Activated CD8-positive, alpha-beta T cell treated with anti-CD3 and anti-CD28 coated beads, Interleukin-2, amount 10 ng/mL, durations not matched to agents 7 days and 5 days (primary cell): ENCODE measurements at regions not wholly inside any gene's neighbourhood (a gene's known extent, or its start where the extent isn't known, plus 50 kb on each side); places are given as distances from the start of the nearest gene placed in this dataset.

Experiments
- ATAC-seq: fragments of 150-1000 bp; cut with Tn5 transposase; one replicate; pipeline ENCODE4 v1.10.0; 2021; ENCODE audit warnings: moderate library complexity
- CTCF ChIA-PET: fragments of 350-600 bp; sonication (Branson Sonifier 250); formaldehyde crosslinking; loops from one replicate; lab custom pipeline; 2021; ENCODE audit warnings: antibody characterized with exemption; lab: Charles Lee
- POLR2A ChIA-PET: fragments of 350-600 bp; sonication (Branson Sonifier 250); formaldehyde crosslinking; loops from one replicate; lab custom pipeline; 2021; ENCODE audit warnings: antibody characterized with exemption; lab: Charles Lee
- DNase-seq: peaks from one replicate; pipeline ENCODE4 v3.0.0-alpha.2; 2020
- H3K27ac Mint-ChIP-seq: one replicate; pipeline ENCODE4 v1.8.0; 2021; ENCODE audit warnings: mild to moderate bottlenecking, mixed read lengths
- H3K27me3 Mint-ChIP-seq: one replicate; pipeline ENCODE4 v1.8.0; 2021; ENCODE audit warnings: low read depth, mixed read lengths
- H3K36me3 Mint-ChIP-seq: one replicate; pipeline ENCODE4 v1.8.0; 2021; ENCODE audit warnings: low read depth, mixed read lengths
- H3K4me1 Mint-ChIP-seq: one replicate; pipeline ENCODE4 v1.8.0; 2021; ENCODE audit warnings: low read depth, mixed read lengths
- H3K4me3 Mint-ChIP-seq: one replicate; pipeline ENCODE4 v1.8.0; 2021; ENCODE audit warnings: mild to moderate bottlenecking, mixed read lengths
- H3K9me3 Mint-ChIP-seq: one replicate; pipeline ENCODE4 v1.8.0; 2022; ENCODE audit warnings: mixed read lengths; ENCODE audit not compliant: insufficient read depth

- Mint-ChIP-seq H3K27ac (no peak overlapping the region), H3K36me3 (no peaks in the 10 kb centered on the region), H3K27me3 (no peaks in the 10 kb centered on the region), H3K9me3 (no peaks in the 10 kb centered on the region), H3K4me3 (no peak overlapping the region), H3K4me1 (no peaks in the 10 kb centered on the region)
- ATAC-seq (no peak), DNase-seq (no peak)
- ChIA-PET POLR2A (no interaction called here), CTCF (no interaction called here)
These were observed 687.3 kb downstream of the QKI start for GRCh38 chr6:164101859-164102258.

GRCh38 chr6:164099269-164099865, 684.8 kb downstream of the QKI start:
- H3K9me3 Mint-ChIP-seq: no peaks in the 10 kb centered on the region
- no peak overlapping the region for H3K27ac Mint-ChIP-seq
- DNase-seq: no peak
- no peak overlapping the region for H3K4me3 Mint-ChIP-seq
- no peaks in the 10 kb centered on the region for H3K36me3 Mint-ChIP-seq
- ChIA-PET POLR2A (no interaction called here), CTCF (no interaction called here)
- H3K4me1 Mint-ChIP-seq: no peaks in the 10 kb centered on the region
- ATAC-seq: no peak
- no peaks in the 10 kb centered on the region for H3K27me3 Mint-ChIP-seq

- H3K27ac Mint-ChIP-seq: no peak overlapping the region
- H3K4me1 Mint-ChIP-seq: no peaks in the 10 kb centered on the region
- no peaks in the 10 kb centered on the region for H3K9me3 Mint-ChIP-seq
- no peaks in the 10 kb centered on the region for H3K27me3 Mint-ChIP-seq
- no peak overlapping the region for H3K4me3 Mint-ChIP-seq
- H3K36me3 Mint-ChIP-seq: no peaks in the 10 kb centered on the region
- POLR2A ChIA-PET: no interaction called here
- DNase-seq (no peak), ATAC-seq (no peak)
- CTCF ChIA-PET: no interaction called here
These were observed 684.3 kb downstream of the QKI start for GRCh38 chr6:164098857-164099267.

GRCh38 chr6:164097551-164098398, 683.3 kb downstream of the QKI start:
- Mint-ChIP-seq H3K27ac (no peak overlapping the region), H3K27me3 (no peaks in the 10 kb centered on the region), H3K4me3 (no peak overlapping the region), H3K36me3 (no peaks in the 10 kb centered on the region), H3K9me3 (no peaks in the 10 kb centered on the region), H3K4me1 (no peaks in the 10 kb centered on the region)
- ATAC-seq: no peak
- ChIA-PET CTCF (no interaction called here), POLR2A (no interaction called here)
- DNase-seq: no peak

- H3K27ac Mint-ChIP-seq: no peak overlapping the region
- H3K4me1 Mint-ChIP-seq: no peaks in the 10 kb centered on the region
- ChIA-PET CTCF (no interaction called here), POLR2A (no interaction called here)
- no peaks in the 10 kb centered on the region for H3K27me3 Mint-ChIP-seq
- H3K4me3 Mint-ChIP-seq: no peak overlapping the region
- ATAC-seq (no peak), DNase-seq (no peak)
- H3K9me3 Mint-ChIP-seq: no peaks in the 10 kb centered on the region
- no peaks in the 10 kb centered on the region for H3K36me3 Mint-ChIP-seq
These were observed 682.5 kb downstream of the QKI start for GRCh38 chr6:164097056-164097455.

- CTCF ChIA-PET: no interaction called here
- POLR2A ChIA-PET: no interaction called here
- H3K9me3 Mint-ChIP-seq: no peaks in the 10 kb centered on the region
- H3K36me3 Mint-ChIP-seq: no peaks in the 10 kb centered on the region
- DNase-seq (no peak), ATAC-seq (no peak)
- H3K4me1 Mint-ChIP-seq: no peaks in the 10 kb centered on the region
- H3K27me3 Mint-ChIP-seq: no peaks in the 10 kb centered on the region
- no peak overlapping the region for H3K4me3 Mint-ChIP-seq
- H3K27ac Mint-ChIP-seq: no peak overlapping the region
These were observed 680.5 kb downstream of the QKI start for GRCh38 chr6:164095056-164095455.

- no peaks in the 10 kb centered on the region for H3K36me3 Mint-ChIP-seq
- no peak for ATAC-seq
- no peak overlapping the region for H3K4me3 Mint-ChIP-seq
- no peak for DNase-seq
- no peaks in the 10 kb centered on the region for H3K27me3 Mint-ChIP-seq
- peaks cover 4% of the 10 kb centered on the region for H3K4me1 Mint-ChIP-seq
- no peak overlapping the region for H3K27ac Mint-ChIP-seq
- ChIA-PET CTCF (interaction anchor here (0.6 kb wide), 1 partner anchor 840 kb away, joined by 3 read pairs; no protein-coding TSS in a partner anchor), POLR2A (no interaction called here)
- H3K9me3 Mint-ChIP-seq: no peaks in the 10 kb centered on the region
These were observed 673.4 kb downstream of the QKI start for GRCh38 chr6:164087870-164088269.

GRCh38 chr6:164087211-164087610, 672.7 kb downstream of the QKI start:
- H3K27me3 Mint-ChIP-seq: no peaks in the 10 kb centered on the region
- no peaks in the 10 kb centered on the region for H3K36me3 Mint-ChIP-seq
- DNase-seq (no peak), ATAC-seq (no peak)
- ChIA-PET POLR2A (no interaction called here), CTCF (interaction anchor here (0.6 kb wide), 1 partner anchor 841 kb away, joined by 3 read pairs; no protein-coding TSS in a partner anchor)
- peaks cover 4% of the 10 kb centered on the region for H3K4me1 Mint-ChIP-seq
- no peak overlapping the region for H3K27ac Mint-ChIP-seq
- no peak overlapping the region for H3K4me3 Mint-ChIP-seq
- no peaks in the 10 kb centered on the region for H3K9me3 Mint-ChIP-seq

GRCh38 chr6:164086076-164086887, 671.8 kb downstream of the QKI start:
- CTCF ChIA-PET: no interaction called here
- no peaks in the 10 kb centered on the region for H3K36me3 Mint-ChIP-seq
- DNase-seq: no peak

GRCh38 chr6:164085091-164086075, 670.9 kb downstream of the QKI start:
- H3K27ac Mint-ChIP-seq: no peak overlapping the region
- CTCF ChIA-PET: no interaction called here
- no peaks in the 10 kb centered on the region for H3K36me3 Mint-ChIP-seq
- POLR2A ChIA-PET: no interaction called here
- H3K9me3 Mint-ChIP-seq: no peaks in the 10 kb centered on the region
- DNase-seq (no peak), ATAC-seq (no peak)
- peaks cover 4% of the 10 kb centered on the region for H3K4me1 Mint-ChIP-seq
- no peaks in the 10 kb centered on the region for H3K27me3 Mint-ChIP-seq
- H3K4me3 Mint-ChIP-seq: no peak overlapping the region

More at GRCh38 chr6:164086076-164086887, 671.8 kb downstream of the QKI start:
- no peak for ATAC-seq
- no peaks in the 10 kb centered on the region for H3K9me3 Mint-ChIP-seq
- H3K4me1 Mint-ChIP-seq: peaks cover 4% of the 10 kb centered on the region
- no peak overlapping the region for H3K4me3 Mint-ChIP-seq
- no peaks in the 10 kb centered on the region for H3K27me3 Mint-ChIP-seq
- H3K27ac Mint-ChIP-seq: no peak overlapping the region
- POLR2A ChIA-PET: interaction anchor here (0.5 kb wide), 1 partner anchor 137 kb away, joined by 3 read pairs; no protein-coding TSS in a partner anchor

GRCh38 chr6:164079275-164079600, 664.7 kb downstream of the QKI start:
- no peak for ATAC-seq
- Mint-ChIP-seq H3K27me3 (no peaks in the 10 kb centered on the region), H3K4me1 (no peaks in the 10 kb centered on the region), H3K9me3 (no peaks in the 10 kb centered on the region), H3K36me3 (no peaks in the 10 kb centered on the region), H3K4me3 (no peak overlapping the region), H3K27ac (no peak overlapping the region)
- DNase-seq: no peak
- ChIA-PET CTCF (no interaction called here), POLR2A (no interaction called here)
